ENCODE measurements at regions not wholly inside any gene's neighbourhood (a gene's known extent, or its start where the extent isn't known, plus 50 kb on each side); places are given as distances from the start of the nearest gene placed in this dataset.

DNA sequence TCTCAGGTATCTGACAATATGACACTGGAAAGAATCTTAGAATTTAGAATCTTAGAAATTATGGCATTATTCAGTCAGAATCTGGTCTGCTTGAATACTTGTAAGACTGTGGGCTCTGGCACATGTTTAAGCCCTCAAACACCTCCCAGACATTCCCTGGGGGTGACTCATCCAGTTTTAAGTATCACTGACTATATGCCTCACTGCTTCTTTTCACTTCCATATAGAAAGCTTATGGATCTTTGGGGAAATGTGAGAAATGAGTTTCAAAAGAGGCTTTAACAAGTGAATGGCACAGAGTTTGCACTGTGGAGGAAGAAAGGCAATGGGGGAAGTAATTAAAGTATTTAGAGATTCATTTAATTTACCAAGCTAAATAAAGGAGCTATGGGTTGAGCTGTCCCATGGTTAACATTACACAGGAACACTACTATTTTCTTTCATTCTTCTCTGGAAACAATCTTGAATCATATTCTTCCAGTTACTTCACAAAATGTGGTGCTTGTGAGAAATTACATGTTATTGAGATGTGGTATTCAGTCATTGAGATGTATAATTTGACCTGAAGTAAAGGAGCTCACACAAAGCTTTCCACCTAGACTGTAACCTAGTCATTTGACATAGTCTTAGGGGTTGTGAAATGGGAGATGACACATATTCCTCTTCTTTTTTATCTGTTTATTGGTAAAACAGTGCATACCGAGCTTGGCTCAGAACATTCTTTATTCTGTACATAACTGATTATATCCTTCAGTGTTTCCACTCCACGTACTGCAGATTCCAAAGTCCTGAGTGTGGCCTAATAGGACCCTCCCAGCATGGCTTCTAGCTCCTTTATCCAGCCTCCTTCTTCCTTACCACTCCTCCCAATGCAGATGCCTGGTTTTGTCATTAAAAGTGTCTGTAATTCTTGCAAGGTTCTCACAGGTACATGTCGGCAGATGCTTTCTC is 544.6 kb upstream of the NECTIN3 start:
- TF ChIP-seq, protein P1, sequence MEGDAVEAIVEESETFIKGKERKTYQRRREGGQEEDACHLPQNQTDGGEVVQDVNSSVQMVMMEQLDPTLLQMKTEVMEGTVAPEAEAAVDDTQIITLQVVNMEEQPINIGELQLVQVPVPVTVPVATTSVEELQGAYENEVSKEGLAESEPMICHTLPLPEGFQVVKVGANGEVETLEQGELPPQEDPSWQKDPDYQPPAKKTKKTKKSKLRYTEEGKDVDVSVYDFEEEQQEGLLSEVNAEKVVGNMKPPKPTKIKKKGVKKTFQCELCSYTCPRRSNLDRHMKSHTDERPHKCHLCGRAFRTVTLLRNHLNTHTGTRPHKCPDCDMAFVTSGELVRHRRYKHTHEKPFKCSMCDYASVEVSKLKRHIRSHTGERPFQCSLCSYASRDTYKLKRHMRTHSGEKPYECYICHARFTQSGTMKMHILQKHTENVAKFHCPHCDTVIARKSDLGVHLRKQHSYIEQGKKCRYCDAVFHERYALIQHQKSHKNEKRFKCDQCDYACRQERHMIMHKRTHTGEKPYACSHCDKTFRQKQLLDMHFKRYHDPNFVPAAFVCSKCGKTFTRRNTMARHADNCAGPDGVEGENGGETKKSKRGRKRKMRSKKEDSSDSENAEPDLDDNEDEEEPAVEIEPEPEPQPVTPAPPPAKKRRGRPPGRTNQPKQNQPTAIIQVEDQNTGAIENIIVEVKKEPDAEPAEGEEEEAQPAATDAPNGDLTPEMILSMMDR (IDR thresholded peaks at IDR 0.05; ENCODE audit: partially characterized antibody, unreplicated experiment), result no peak
- no peaks in the 10 kb centered on the region for H3K36me3 Mint-ChIP-seq (ENCODE audit: unreplicated experiment)
- no peaks in the 10 kb centered on the region for H3K4me1 Mint-ChIP-seq (ENCODE audit: low read depth, unreplicated experiment)
- no peak for DNase-seq
- H3K27me3 Mint-ChIP-seq (ENCODE audit: unreplicated experiment), result no peaks in the 10 kb centered on the region
- no peaks in the 10 kb centered on the region for H3K9me3 Mint-ChIP-seq (ENCODE audit: unreplicated experiment)
- no peak overlapping the region for H3K4me3 Mint-ChIP-seq (ENCODE audit: unreplicated experiment)
- no peak overlapping the region for H3K27ac Mint-ChIP-seq (ENCODE audit: unreplicated experiment)

DNA sequence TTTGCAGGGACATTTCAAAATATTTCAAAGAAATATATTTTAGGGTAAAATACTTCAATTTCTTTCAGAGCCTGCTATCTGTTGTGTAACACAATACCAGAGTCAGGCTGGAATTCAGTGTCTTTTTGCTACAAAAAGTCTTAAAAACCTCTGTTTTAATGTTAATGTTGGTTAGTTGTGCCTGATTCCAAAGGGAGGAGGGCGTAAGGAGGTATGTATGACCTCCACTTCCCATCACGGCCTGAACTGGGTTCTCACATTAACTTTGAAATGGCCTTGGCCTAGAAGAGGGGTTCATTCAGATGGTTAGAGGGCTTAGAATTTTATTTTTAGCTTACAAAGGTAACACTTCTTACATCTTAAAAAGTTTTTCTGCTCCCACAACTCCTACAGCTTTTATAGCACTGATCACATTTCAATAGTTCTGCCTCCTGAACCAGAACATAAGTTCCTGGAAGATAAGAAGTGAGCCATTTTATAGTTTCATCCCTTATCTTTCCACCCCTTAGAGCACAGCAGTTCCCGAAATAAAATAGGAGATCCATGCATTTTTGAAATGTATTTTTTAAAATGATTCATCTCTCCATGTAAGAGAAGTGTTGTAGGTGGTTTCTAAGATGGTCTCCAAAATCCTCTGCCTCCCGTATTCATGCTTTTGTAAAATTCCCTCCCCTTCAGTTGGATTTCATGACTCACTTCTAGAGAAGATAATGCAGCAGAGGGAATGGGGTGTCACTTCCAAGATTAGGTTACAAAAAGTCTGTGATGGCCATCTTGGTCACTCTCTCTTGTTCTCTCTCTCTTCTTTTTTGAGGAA is 543.1 kb upstream of the NECTIN3 start:
- Mint-ChIP-seq H3K4me3 (ENCODE audit: unreplicated experiment) (no peak overlapping the region), H3K4me1 (ENCODE audit: low read depth, unreplicated experiment) (no peaks in the 10 kb centered on the region), H3K27ac (ENCODE audit: unreplicated experiment) (no peak overlapping the region), H3K27me3 (ENCODE audit: unreplicated experiment) (no peaks in the 10 kb centered on the region), H3K36me3 (ENCODE audit: unreplicated experiment) (no peaks in the 10 kb centered on the region), H3K9me3 (ENCODE audit: unreplicated experiment) (no peaks in the 10 kb centered on the region)
- DNase-seq, result no peak
- TF ChIP-seq, protein P1 (IDR thresholded peaks at IDR 0.05; ENCODE audit: partially characterized antibody, unreplicated experiment), result no peak

DNA sequence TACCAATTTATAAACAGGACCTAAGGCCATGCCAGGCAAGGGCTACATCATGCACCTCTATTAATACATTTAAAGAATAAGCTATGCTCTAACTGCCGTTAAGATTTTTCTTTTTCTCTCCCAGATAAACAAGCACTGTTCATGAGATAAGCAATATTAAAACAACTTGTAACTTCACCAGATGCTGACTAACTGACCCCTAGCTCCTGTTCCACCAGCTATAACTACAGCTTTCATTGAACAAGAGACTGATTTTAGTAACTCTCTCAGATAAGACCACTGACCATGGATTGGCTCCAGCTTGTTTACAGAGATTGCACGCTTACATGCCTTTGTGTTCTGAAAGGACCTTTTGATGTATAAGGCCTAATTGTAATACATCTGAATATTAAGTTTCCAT is 540.7 kb upstream of the NECTIN3 start:
- no peaks in the 10 kb centered on the region for H3K4me1 Mint-ChIP-seq (ENCODE audit: low read depth, unreplicated experiment)
- H3K4me3 Mint-ChIP-seq (ENCODE audit: unreplicated experiment), result no peak overlapping the region
- TF ChIP-seq, protein P1 (IDR thresholded peaks at IDR 0.05; ENCODE audit: partially characterized antibody, unreplicated experiment), result no peak
- H3K27me3 Mint-ChIP-seq (ENCODE audit: unreplicated experiment), result no peaks in the 10 kb centered on the region
- DNase-seq, result no peak
- H3K36me3 Mint-ChIP-seq (ENCODE audit: unreplicated experiment), result no peaks in the 10 kb centered on the region
- no peaks in the 10 kb centered on the region for H3K9me3 Mint-ChIP-seq (ENCODE audit: unreplicated experiment)
- no peak overlapping the region for H3K27ac Mint-ChIP-seq (ENCODE audit: unreplicated experiment)

DNA sequence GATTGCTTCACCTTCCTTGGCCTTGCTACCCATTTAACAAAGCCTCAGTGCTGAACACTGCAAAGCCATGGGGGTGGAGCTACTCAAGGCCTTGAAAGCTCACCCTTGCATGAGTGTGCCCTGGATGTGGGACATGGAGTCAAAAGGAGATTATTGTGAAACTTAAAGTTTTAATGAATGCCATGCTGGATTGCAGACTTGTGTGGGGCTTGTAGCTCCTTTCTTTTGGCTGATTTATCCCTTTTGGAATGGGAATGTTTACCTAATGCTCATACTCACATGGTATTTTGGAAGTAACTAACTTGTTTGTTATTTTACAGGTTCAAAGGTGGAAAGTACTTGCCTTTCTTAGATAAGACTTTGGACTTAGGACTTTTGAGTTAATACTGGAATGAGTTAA is 538.5 kb upstream of the NECTIN3 start:
- TF ChIP-seq, protein P1 (IDR thresholded peaks at IDR 0.05; ENCODE audit: partially characterized antibody, unreplicated experiment), result no peak
- DNase-seq, result no peak
- Mint-ChIP-seq H3K4me3 (ENCODE audit: unreplicated experiment) (no peak overlapping the region), H3K9me3 (ENCODE audit: unreplicated experiment) (no peaks in the 10 kb centered on the region), H3K27ac (ENCODE audit: unreplicated experiment) (no peak overlapping the region), H3K27me3 (ENCODE audit: unreplicated experiment) (no peaks in the 10 kb centered on the region), H3K4me1 (ENCODE audit: low read depth, unreplicated experiment) (no peaks in the 10 kb centered on the region), H3K36me3 (ENCODE audit: unreplicated experiment) (no peaks in the 10 kb centered on the region)
